NB4 (cell line): ENCODE measurements at regions not wholly inside any gene's neighbourhood (a gene's known extent, or its start where the extent isn't known, plus 50 kb on each side); places are given as distances from the start of the nearest gene placed in this dataset.

Source experiments
- DNase-seq: peaks from one replicate; pipeline ENCODE4 v3.0.0; 2010; ENCODE audit warnings: low read depth
- H3K4me3 ChIP-seq: one replicate; pipeline ENCODE4 v1.5.1; 2011; ENCODE audit warnings: mild to moderate bottlenecking, low read depth, low read length, moderate library complexity
- CTCF ChIP-seq: IDR thresholded peaks from one replicate; pipeline ENCODE4 v1.5.1; 2012; ENCODE audit warnings: low read depth, low read length
- MYC ChIP-seq: IDR thresholded peaks from 2 replicates; pipeline ENCODE4 v1.6.1; 2011; ENCODE audit warnings: low read depth, low read length
- POLR2A ChIP-seq: IDR thresholded peaks from 2 replicates; pipeline ENCODE4 v1.6.1; 2011; ENCODE audit warnings: mild to moderate bottlenecking; ENCODE audit not compliant: insufficient read length; ENCODE audit errors: extremely low read depth
- TF ChIP-seq, protein P1 (sequence below): IDR thresholded peaks from 2 replicates; pipeline ENCODE4 v1.6.1; 2011; ENCODE audit warnings: low read depth, low read length

DNA sequence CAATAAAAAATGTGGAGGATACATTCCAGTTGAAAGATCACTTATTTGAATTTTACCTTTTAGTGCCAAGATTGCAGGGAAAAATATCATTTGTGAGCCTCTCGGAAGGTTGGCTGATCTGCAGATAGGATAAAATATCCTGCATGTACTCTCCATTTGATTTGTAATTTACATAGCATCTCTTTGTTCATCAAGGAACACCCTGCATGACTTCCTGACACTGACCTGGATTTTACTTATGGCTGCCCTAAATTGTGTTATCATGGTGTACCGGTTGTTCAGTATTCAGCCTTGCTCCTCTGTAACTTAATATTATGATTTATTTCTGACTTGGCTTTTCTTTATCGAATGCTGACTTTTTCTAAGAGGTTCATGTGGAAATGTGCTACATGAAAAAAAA is 226.4 kb downstream of the PIK3C3 start:
- no peak for DNase-seq
- TF ChIP-seq, protein P1, sequence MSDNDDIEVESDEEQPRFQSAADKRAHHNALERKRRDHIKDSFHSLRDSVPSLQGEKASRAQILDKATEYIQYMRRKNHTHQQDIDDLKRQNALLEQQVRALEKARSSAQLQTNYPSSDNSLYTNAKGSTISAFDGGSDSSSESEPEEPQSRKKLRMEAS = no peak
- TF ChIP-seq CTCF = no peak
- TF ChIP-seq MYC = no peak
- no peak for TF ChIP-seq POLR2A
- H3K4me3 ChIP-seq = no peak overlapping the region

- no peak for TF ChIP-seq CTCF
- no peak for TF ChIP-seq MYC
- TF ChIP-seq, protein P1 = no peak
- no peak for TF ChIP-seq POLR2A
- DNase-seq = no peak
- no peak overlapping the region for H3K4me3 ChIP-seq
Observed at GRCh38 chr18:42182728-42183700, 228.0 kb downstream of the PIK3C3 start.

GRCh38 chr18:42183746-42184145 is 228.7 kb downstream of the PIK3C3 start:
- H3K4me3 ChIP-seq = no peak overlapping the region
- TF ChIP-seq CTCF = no peak
- TF ChIP-seq, protein P1 = no peak
- TF ChIP-seq POLR2A = no peak
- no peak for TF ChIP-seq MYC
- DNase-seq = peak; percentile 19

DNA sequence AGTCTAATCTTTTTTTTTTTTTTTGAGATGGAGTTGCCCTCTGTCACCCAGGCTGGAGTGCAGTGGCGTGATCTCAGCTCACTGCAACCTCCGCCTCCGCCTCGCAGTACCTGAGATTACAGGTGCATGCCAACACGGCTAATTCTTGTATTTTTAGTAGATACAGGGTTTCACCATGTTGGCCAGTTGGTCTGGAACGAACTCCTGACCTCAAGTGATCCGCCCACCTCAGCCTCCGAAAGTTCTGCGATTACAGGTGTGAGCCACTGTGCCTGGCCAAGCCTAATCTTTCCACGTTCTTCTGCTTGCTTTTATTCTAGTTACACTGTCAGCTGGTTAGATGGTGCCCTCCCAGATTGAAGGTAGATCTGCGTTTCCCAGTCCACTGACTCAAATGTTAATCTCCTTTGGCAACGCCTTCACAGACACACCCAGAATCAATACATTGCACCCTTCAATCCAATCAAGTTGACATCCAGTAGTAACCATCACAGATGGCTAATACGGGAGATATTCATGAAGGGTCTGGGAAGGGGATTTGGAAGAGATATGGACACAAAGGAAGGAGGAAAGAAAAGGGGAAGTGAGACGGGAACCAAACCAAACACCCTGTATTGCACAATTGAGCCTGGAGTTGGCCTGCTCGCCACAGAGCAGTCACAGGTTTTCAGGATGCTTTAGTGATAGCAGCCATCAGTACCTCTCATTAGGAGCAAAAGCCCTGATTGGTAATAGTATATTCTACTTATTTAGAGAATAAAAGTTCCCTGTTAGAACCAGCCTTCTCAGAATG is 229.8 kb downstream of the PIK3C3 start:
- H3K4me3 ChIP-seq = no peak overlapping the region
- TF ChIP-seq CTCF = no peak
- no peak for TF ChIP-seq MYC
- TF ChIP-seq POLR2A = no peak
- TF ChIP-seq, protein P1 = no peak
- DNase-seq = peak; percentile 30

- H3K4me3 ChIP-seq = no peak overlapping the region
- DNase-seq = no peak
- TF ChIP-seq, protein P1 = no peak
- TF ChIP-seq CTCF = no peak
- no peak for TF ChIP-seq MYC
- no peak for TF ChIP-seq POLR2A
Observed at GRCh38 chr18:42185486-42185885, 230.5 kb downstream of the PIK3C3 start.
